D341Med (cell line): ENCODE measurements at regions not wholly inside any gene's neighbourhood (a gene's known extent, or its start where the extent isn't known, plus 50 kb on each side); places are given as distances from the start of the nearest gene placed in this dataset.
"Not testable (repeated sequence)": the region's sequence is repeated elsewhere in the genome, so short reads cannot be mapped to it uniquely, and the experiment has no call there.

ENCODE experiments used
- DNase-seq: peaks from one replicate; pipeline ENCODE4 v3.0.0; 2012; ENCODE audit warnings: low spot score

DNA sequence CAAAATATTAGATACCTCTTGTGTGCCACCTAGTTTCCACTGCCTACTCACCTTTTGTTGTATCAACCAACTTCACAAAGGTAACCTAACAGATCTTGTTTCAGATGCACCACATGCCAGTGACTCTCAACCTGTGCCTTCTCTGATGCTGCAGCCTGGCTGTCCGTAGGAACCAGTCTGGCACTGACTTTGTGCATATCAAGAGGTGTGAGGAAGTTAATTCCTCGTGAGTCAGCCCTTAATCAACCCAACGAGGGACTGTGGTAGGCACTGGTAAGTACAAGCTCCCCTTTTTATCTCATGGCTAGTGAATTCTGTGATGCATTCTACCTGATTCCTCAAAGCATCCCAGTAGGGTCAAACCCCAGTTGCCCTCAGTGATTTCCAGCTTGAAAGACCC, 215.4 kb upstream of the CTNND2 start:
- no peak for DNase-seq

DNA sequence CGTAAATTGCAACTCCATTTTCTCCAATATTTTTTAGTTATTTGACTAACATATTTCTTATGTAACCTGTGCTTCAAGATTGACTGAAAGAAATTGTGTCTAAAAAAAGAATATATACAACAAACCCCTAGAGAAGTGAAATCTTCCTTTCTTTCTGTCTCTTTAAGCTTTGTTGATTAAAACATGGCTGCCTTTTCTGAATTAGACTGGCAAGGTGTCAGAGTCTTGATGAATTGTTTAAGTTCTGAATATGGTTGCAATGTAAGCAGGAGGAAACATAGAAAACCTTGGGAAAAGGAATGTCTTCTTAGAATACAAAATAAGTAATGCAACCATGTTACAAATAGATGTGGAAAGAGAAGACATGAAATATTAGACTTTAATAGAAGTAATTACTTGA, 209.8 kb upstream of the CTNND2 start:
- no peak for DNase-seq

DNA sequence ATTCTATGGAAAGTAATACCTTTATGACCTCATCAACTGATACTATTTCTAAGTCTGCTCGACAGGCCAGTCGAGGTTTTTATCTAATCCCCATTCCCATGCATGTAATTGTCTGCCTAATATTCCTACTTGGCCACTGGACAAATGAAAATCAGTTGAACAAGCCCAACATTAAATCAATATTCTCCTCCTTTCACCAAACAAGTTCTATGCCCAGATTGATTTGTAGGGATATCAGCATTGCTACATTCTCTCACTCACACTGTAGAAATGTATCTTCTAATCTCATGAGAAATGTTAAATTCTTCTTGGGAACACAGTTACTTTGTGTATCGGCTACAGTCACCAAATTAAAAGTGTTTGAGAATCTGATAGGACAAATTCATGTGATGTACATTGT, 208.8 kb upstream of the CTNND2 start:
- no peak for DNase-seq

- DNase-seq: no peak
Measured at GRCh38 chr5:12111261-12111660, 207.0 kb upstream of the CTNND2 start.

GRCh38 chr5:12110629-12111028, 206.4 kb upstream of the CTNND2 start:
- no peak for DNase-seq

GRCh38 chr5:12109075-12109688, 204.9 kb upstream of the CTNND2 start:
- DNase-seq: no peak

- no peak for DNase-seq
Measured at GRCh38 chr5:12102151-12102550, 197.9 kb upstream of the CTNND2 start.

DNA sequence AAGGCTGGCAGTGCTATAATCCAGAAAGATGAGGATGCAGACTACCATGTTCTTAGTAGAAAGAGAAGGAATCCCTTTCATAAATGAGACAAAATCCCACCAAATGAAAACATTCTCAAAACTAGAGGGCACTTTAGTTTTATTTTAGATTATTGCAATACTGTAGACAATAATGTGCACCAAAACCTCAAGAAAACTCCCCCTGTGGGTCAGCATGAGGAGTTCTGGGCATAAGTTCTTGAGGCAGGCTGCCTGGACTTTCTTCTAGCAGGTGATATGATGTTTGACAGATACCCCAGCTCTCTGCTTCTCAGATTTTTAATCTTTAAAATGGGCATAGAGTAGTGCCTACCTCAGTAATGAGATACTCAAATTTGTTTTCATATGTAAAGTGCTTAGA, 196.3 kb upstream of the CTNND2 start:
- DNase-seq: no peak

DNA sequence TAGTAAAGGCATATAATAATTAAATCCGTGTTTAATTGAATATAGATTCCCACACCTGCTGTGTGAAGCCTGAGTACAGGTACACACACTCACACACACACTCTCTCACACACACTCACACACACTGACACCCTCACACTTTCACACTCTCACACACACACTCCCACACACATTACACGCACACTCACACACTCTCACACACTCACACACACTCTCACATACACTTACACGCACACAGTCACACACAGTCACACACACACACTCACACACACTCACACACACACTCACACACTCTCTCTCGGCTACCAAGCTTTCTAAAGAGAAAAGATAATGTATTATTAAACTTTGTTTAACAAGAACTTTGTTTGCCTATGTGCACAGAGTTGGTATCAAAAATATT, 195.1 kb upstream of the CTNND2 start:
- DNase-seq: no peak

DNA sequence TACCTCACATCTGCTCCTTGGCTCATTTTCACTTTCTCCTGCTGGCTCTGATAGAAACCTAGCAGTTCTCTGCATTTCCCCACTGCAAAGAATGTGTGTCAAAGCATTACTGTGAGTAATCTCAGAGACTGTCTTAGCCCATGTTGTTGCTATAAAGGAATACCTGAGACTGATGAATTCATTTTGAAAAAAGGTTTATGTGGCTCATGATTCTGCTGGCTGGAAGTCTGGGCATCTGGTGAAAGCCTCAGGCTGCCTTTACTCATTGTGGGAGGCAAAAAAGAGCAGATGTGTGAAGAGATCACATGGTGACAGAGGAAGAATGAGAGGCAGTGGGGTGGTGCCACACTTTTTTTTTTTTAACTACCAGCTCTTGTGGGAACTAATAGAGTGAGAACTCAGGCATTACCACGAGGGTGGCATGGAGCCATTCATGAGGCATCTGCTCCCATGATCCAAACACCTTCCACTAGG, 191.6 kb upstream of the CTNND2 start:
- no peak for DNase-seq

DNA sequence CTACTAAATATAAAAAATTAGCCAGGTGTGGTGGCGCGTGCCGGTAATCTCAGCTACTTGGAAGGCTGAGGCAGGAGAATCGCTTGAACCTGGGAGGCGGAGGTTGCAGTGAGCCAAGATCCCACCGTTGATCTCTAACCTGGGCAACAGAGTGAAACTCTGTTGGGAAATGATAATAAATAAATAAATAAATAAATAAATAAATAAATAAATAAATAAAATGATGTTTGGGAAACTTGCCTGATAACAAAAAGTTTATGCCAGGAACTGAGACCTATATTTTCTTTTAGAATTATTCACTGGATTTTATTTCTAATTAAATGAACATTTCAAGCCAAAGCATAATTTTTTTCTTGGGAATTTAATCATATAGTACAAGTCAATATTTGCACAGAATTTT, 189.3 kb upstream of the CTNND2 start:
- DNase-seq: no peak

- DNase-seq: no peak
Measured at GRCh38 chr5:12080761-12081160, 176.5 kb upstream of the CTNND2 start.

DNA sequence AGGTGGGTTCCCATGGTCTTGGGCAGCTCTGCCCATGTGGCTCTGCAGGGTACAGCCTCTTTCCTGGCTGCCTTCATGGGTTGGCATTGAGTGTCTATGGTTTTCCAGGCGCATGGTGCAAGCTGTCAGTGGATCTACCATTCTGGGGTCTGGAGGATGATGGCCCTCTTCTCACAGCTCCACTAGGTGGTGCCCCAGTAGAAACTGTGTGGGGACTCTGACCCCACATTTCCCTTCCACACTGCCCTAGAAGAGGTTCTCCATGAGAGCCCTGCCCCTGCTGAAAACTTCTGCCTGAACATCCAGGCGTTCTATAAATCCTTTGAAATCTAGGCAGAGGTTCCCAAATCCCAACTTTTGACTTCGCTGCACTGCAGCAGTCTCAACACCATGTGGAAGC, 174.0 kb upstream of the CTNND2 start:
- not testable (repeated sequence) for DNase-seq

DNA sequence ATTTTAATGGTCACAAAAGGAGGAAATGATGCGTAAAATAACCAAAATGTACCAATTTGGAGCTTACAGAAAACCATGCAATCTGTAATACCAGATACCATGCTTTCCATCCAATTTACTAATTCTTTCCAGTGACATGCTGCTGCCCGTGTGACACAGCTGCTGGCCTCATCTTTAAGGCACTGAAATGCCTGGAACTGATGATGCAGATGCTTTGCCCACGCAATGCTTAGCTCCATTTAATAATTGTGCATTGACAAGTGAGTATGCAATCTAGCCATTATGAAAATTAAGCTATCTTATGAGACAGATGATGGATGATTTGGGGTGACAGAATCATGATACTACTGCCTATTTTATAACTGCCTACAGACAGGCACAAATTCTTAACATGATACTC, 169.2 kb upstream of the CTNND2 start:
- no peak for DNase-seq

GRCh38 chr5:12072441-12072840, 168.2 kb upstream of the CTNND2 start:
- DNase-seq: no peak

GRCh38 chr5:12071455-12071854, 167.2 kb upstream of the CTNND2 start:
- DNase-seq: no peak

DNA sequence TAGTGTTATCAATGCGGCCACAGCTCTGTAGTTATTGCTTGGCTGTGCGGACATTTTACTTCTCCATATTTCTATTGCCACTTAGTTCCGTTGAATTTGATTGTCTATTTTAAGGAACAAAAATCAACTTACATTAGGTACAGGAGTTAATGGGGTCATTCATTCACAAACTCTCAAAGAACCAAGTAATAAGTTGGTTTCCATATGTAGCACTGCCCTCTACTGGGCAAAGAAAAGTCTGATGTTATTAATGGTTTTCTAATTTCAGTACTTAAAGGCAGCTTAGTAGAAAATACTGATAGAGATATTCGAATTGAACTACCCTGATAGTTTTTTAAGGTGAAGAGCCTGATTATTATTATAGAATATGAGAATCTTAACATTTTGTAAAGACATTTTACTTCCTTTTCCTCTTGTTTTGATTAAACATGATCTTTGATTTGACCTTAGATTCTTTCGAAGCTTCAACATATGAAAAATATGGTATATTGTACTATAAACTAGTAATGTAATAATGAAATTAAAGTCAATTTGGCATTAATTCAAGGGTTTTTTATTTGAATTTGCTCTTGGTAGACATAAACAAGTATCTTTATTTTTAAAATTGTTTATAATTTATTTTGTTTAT, 119.5 kb upstream of the CTNND2 start:
- DNase-seq: no peak

GRCh38 chr5:12022444-12022843, 118.2 kb upstream of the CTNND2 start:
- no peak for DNase-seq

GRCh38 chr5:12019306-12019705, 115.1 kb upstream of the CTNND2 start:
- no peak for DNase-seq

DNA sequence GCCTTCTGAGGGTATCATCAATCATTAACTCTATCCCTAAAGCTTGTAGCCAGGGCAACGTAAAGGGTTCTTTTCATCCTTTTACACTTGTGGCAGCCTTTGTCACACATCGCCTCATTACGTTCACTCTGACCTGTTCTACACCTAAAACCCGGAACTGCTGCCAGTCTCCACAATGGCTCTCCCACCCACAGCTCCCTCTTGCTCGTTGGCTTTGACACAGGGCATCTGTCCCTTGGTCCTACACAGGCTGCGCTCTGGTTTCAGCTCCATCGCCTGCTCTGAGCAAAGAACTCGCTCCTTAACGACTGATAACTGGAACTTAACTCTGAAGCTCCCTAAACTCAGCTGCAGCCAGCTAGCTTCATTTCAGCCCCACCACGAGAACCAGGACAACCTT, 112.8 kb upstream of the CTNND2 start:
- DNase-seq: no peak

DNA sequence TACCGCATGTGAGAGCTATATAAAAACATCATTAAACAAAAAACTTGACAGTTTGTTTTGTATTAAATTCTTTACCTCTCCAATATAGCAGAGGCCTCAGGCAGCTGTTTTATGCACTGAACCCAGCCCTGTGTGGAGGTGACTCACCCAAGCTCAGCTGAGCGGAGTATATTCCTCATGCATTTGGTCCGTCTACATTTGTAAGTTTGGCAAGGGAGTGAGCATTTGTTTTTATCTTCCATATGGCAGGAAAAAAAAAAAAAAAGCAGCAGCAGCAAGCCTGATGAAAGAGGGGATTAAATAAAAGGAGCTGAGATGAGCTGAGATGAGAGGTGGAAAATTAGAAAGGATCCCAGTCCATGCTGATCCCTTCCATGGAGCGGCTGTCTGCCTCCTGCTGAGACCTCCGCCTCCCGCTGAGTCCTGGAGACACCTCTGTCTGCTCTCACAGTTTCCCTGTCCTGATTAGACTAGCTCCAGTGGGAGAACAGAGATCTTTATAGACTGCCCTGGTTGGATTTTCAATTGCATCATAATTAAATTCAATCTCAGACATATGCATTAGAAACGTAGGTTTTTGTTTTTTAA, 112.0 kb upstream of the CTNND2 start:
- DNase-seq: peak; percentile 77

DNA sequence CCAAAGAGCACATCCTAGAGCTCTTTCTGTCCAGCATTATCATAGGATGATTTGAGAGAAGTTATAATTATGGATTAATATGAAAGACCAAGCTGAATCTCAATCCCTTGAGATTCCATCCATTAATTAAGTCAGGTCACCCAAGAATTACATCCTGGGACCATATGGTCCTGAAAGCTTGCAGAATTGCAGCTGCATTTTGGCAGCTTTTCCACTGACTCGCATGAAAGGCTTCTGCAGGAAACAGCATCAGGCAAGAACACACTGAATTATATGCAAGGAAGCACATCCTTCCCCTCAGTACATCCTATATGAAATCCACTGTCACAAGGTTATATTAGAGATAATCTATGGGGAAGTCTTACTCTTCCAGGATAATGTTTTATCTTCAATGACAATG, 109.1 kb upstream of the CTNND2 start:
- DNase-seq: peak; percentile 33

DNA sequence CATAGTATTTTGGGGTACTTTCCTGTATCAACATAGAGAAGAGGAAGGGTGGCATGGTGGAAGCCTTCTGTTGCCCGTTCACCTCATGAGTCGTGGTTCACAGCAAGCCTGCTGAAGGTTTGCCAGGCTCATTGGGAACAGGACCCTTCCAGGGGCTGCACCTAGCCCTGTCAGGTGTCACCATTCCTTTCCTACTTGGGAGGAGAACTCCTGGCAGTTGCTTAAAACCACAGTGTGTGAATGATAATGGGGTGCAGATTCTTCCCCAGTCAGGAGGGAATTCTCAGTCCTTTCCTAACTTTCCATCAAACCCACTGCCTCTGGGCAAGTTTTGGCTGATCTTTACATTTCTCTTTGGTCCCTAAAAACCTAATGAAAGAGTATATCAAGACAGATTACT, 99.4 kb upstream of the CTNND2 start:
- no peak for DNase-seq

GRCh38 chr5:11998397-11998796, 94.2 kb upstream of the CTNND2 start:
- DNase-seq: no peak
